C4-2B (cell line): ENCODE measurements at regions not wholly inside any gene's neighbourhood (a gene's known extent, or its start where the extent isn't known, plus 50 kb on each side); places are given as distances from the start of the nearest gene placed in this dataset.

Source experiments
- H3K27ac ChIP-seq: fragments of 450-650 bp; 2 replicates; pipeline ENCODE4 v1.5.1; 2017
- CTCF ChIP-seq: fragments of 450-650 bp; conservative IDR thresholded peaks from 2 replicates; pipeline ENCODE4 v1.5.1; 2017; ENCODE audit warnings: mild to moderate bottlenecking
- ZFX ChIP-seq: fragments of 450-650 bp; IDR thresholded peaks from 2 replicates; pipeline ENCODE4 v1.6.1; 2017

- H3K27ac ChIP-seq, result no peak overlapping the region
- no peak for TF ChIP-seq ZFX
Observed at GRCh38 chr13:50587115-50587514, 256.4 kb downstream of the DLEU7 start.

GRCh38 chr13:50587645-50588373 is 255.7 kb downstream of the DLEU7 start:
- TF ChIP-seq CTCF, result no peak
- TF ChIP-seq ZFX, result no peak
- no peak overlapping the region for H3K27ac ChIP-seq

GRCh38 chr13:50588491-50589130 is 254.9 kb downstream of the DLEU7 start:
- no peak overlapping the region for H3K27ac ChIP-seq
- TF ChIP-seq ZFX (no peak), CTCF (no peak)

- H3K27ac ChIP-seq, result no peak overlapping the region
- TF ChIP-seq ZFX (no peak), CTCF (no peak)
Observed at GRCh38 chr13:50589139-50589538, 254.4 kb downstream of the DLEU7 start.

- no peak overlapping the region for H3K27ac ChIP-seq
- TF ChIP-seq ZFX (no peak), CTCF (no peak)
Observed at GRCh38 chr13:50589651-50590054, 253.8 kb downstream of the DLEU7 start.

- no peak overlapping the region for H3K27ac ChIP-seq
- TF ChIP-seq ZFX (no peak), CTCF (no peak)
Observed at GRCh38 chr13:50592412-50593155, 250.9 kb downstream of the DLEU7 start.

- no peak overlapping the region for H3K27ac ChIP-seq
- TF ChIP-seq ZFX, result no peak
- no peak for TF ChIP-seq CTCF
Observed at GRCh38 chr13:50593207-50593606, 250.3 kb downstream of the DLEU7 start.
